ENCODE measurements at regions not wholly inside any gene's neighbourhood (a gene's known extent, or its start where the extent isn't known, plus 50 kb on each side); places are given as distances from the start of the nearest gene placed in this dataset.
"Not testable (repeated sequence)": the region's sequence is repeated elsewhere in the genome, so short reads cannot be mapped to it uniquely, and the experiment has no call there.

DNA sequence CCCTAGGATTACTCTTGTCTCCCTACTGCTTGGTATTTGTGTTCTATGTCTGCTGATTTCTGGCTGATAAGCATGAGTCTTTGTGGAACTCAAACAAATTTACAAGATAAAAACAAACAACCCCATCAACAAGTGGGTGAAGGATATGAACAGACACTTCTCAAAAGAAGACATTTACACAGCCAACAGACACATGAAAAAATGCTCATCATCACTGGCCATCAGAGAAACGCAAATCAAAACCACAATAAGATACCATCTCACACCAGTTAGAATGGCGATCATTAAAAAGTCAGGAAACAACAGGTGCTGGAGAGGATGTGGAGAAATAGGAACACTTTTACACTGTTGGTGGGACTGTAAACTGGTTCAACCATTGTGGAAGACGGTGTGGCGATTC, 81.5 kb upstream of the GAS1 start:
- not testable (repeated sequence) for TF ChIP-seq EP300 (IDR thresholded peaks at IDR 0.05); CTCF (IDR thresholded peaks at IDR 0.05); POLR2A (IDR thresholded peaks at IDR 0.05; ENCODE audit: low read depth)

Measured in esophagus muscularis mucosa (tissue), 4 donors.